MCF 10A (cell line): ENCODE measurements at regions not wholly inside any gene's neighbourhood (a gene's known extent, or its start where the extent isn't known, plus 50 kb on each side); places are given as distances from the start of the nearest gene placed in this dataset.

ENCODE experiments used
- BruUV-seq: library from RNA; stranded (reverse); fragments of 400-500 nt; replicated peaks from 2 replicates; lab custom pipeline; 2021; lab: Mats Ljungman, UMichigan
- CTCF ChIA-PET: fragments of 300-600 bp; sonication (Branson Sonifier 250); formaldehyde crosslinking; extraction: SDS; loops from one replicate; lab custom pipeline; 2021; ENCODE audit warnings: antibody characterized with exemption, inconsistent platforms; lab: Yijun Ruan, JAX
- POLR2A ChIA-PET: fragments of 300-600, 350-650 bp; sonication (Branson Sonifier 250); formaldehyde crosslinking; extraction: SDS; loops from one replicate; lab custom pipeline; 2020; ENCODE audit warnings: antibody characterized with exemption, inconsistent platforms; lab: Yijun Ruan, JAX
- DNase-seq: peaks from one replicate; pipeline ENCODE4 v3.0.0-alpha.2; 2018; ENCODE audit not compliant: unreplicated experiment
- H3K27ac Mint-ChIP-seq: one replicate; pipeline ENCODE4 v1.8.0; 2022; ENCODE audit warnings: mild to moderate bottlenecking, low read depth, mixed read lengths; ENCODE audit not compliant: unreplicated experiment
- H3K27me3 Mint-ChIP-seq: one replicate; pipeline ENCODE4 v1.8.0; 2022; ENCODE audit warnings: mixed read lengths; ENCODE audit not compliant: insufficient read depth, unreplicated experiment
- H3K36me3 Mint-ChIP-seq: one replicate; pipeline ENCODE4 v1.8.0; 2022; ENCODE audit warnings: mild to moderate bottlenecking, moderate library complexity, mixed read lengths; ENCODE audit not compliant: insufficient read depth, unreplicated experiment
- H3K4me1 Mint-ChIP-seq: one replicate; pipeline ENCODE4 v1.8.0; 2022; ENCODE audit warnings: mixed read lengths; ENCODE audit not compliant: insufficient read depth, unreplicated experiment
- H3K4me3 Mint-ChIP-seq: one replicate; pipeline ENCODE4 v1.8.0; 2022; ENCODE audit warnings: mild to moderate bottlenecking, moderate library complexity, mixed read lengths; ENCODE audit not compliant: unreplicated experiment
- H3K9me3 Mint-ChIP-seq: one replicate; pipeline ENCODE4 v1.8.0; 2022; ENCODE audit warnings: mixed read lengths; ENCODE audit not compliant: unreplicated experiment
- intact Hi-C: fragments of 100-400 bp; cut with micrococcal nuclease; formaldehyde crosslinking; loops from 2 replicates; pipeline ENCODE4 v1.14.1; 2022
- TF ChIP-seq, protein P1 (sequence below): fragments of 200-600 bp; IDR thresholded peaks from one replicate; pipeline ENCODE4 v1.8.0; 2022; ENCODE audit warnings: antibody characterized with exemption, mild to moderate bottlenecking; ENCODE audit not compliant: unreplicated experiment

GRCh38 chr16:35200662-35201061, 1741.2 kb downstream of the TP53TG3F start:
- POLR2A ChIA-PET: no interaction called here

DNA sequence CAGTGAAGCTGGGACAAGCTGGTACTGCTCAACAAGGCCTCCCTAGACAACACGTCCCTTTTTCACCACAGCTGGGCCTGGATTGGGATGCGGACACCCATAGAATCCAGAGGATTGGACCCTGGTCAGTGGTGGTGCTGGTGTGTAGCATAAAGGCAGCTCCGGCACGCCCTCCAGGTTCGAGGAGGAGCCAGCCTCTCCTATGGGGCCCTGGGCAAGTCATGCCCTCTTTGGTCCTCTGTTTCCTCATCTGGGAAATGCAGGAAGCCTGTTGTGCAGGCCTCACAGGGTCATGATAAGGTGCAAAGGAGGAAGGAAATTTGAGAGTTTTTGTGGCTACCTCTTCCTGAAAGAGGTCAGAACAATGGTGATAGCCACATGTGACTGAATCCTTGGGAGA, 1741.7 kb downstream of the TP53TG3F start:
- CTCF ChIA-PET: interaction anchor here (0.7 kb wide), 1 partner anchor 19 kb away, joined by 3 read pairs; no protein-coding TSS in a partner anchor
- no peak overlapping the region for H3K4me3 Mint-ChIP-seq
- BruUV-seq: no TSS peak
- intact Hi-C loops: no loop called here
- no peaks in the 10 kb centered on the region for H3K4me1 Mint-ChIP-seq
- peaks cover 8% of the 10 kb centered on the region for H3K9me3 Mint-ChIP-seq
- TF ChIP-seq, protein P1, sequence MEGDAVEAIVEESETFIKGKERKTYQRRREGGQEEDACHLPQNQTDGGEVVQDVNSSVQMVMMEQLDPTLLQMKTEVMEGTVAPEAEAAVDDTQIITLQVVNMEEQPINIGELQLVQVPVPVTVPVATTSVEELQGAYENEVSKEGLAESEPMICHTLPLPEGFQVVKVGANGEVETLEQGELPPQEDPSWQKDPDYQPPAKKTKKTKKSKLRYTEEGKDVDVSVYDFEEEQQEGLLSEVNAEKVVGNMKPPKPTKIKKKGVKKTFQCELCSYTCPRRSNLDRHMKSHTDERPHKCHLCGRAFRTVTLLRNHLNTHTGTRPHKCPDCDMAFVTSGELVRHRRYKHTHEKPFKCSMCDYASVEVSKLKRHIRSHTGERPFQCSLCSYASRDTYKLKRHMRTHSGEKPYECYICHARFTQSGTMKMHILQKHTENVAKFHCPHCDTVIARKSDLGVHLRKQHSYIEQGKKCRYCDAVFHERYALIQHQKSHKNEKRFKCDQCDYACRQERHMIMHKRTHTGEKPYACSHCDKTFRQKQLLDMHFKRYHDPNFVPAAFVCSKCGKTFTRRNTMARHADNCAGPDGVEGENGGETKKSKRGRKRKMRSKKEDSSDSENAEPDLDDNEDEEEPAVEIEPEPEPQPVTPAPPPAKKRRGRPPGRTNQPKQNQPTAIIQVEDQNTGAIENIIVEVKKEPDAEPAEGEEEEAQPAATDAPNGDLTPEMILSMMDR: no peak
- POLR2A ChIA-PET: no interaction called here
- H3K27ac Mint-ChIP-seq: no peak overlapping the region
- DNase-seq: no peak
- H3K36me3 Mint-ChIP-seq: no peaks in the 10 kb centered on the region
- no peaks in the 10 kb centered on the region for H3K27me3 Mint-ChIP-seq

More at GRCh38 chr16:35200662-35201061, 1741.2 kb downstream of the TP53TG3F start:
- Mint-ChIP-seq H3K27me3 (no peaks in the 10 kb centered on the region), H3K27ac (no peak overlapping the region), H3K9me3 (peaks cover 8% of the 10 kb centered on the region), H3K36me3 (no peaks in the 10 kb centered on the region), H3K4me3 (no peak overlapping the region), H3K4me1 (no peaks in the 10 kb centered on the region)
- CTCF ChIA-PET: interaction anchor here (0.7 kb wide), 1 partner anchor 19 kb away, joined by 3 read pairs; no protein-coding TSS in a partner anchor
- TF ChIP-seq, protein P1: no peak
- no peak for DNase-seq
- BruUV-seq: no TSS peak
- intact Hi-C loops: no loop called here

DNA sequence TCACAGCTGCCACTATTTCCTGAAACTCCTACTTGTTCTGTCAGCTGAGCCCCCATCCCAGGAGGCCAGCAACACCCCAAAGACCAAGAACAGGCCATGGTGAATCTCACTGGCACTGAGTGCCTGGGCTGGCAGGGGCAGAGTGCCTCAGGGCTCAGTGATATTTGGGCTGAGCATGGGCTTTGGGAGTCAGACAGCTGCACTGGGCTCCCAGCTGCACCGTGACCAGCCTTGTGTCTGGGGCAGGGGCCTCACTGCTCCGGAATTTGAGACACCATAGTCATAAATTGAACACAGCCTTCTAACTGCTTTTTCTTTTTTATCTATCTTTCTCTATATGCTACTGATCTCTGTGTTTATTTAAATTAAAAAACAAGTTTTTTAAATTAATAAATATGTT, 1744.2 kb downstream of the TP53TG3F start:
- H3K4me3 Mint-ChIP-seq: no peak overlapping the region
- TF ChIP-seq, protein P1: no peak
- BruUV-seq: no TSS peak
- DNase-seq: no peak
- no peaks in the 10 kb centered on the region for H3K27me3 Mint-ChIP-seq
- H3K9me3 Mint-ChIP-seq: peaks cover 7% of the 10 kb centered on the region
- no peak overlapping the region for H3K27ac Mint-ChIP-seq
- H3K4me1 Mint-ChIP-seq: no peaks in the 10 kb centered on the region
- H3K36me3 Mint-ChIP-seq: no peaks in the 10 kb centered on the region
- intact Hi-C loops: no loop called here
- ChIA-PET POLR2A (no interaction called here), CTCF (no interaction called here)

- Mint-ChIP-seq H3K27me3 (no peaks in the 10 kb centered on the region), H3K4me3 (no peak overlapping the region), H3K9me3 (peaks cover 7% of the 10 kb centered on the region), H3K27ac (no peak overlapping the region), H3K36me3 (no peaks in the 10 kb centered on the region), H3K4me1 (no peaks in the 10 kb centered on the region)
- BruUV-seq: no TSS peak
- intact Hi-C loops: no loop called here
- TF ChIP-seq, protein P1: no peak
- CTCF ChIA-PET: no interaction called here
- POLR2A ChIA-PET: no interaction called here
- DNase-seq: no peak
Measured at GRCh38 chr16:35207059-35207999, 1747.9 kb downstream of the TP53TG3F start.
